ENCODE measurements at regions not wholly inside any gene's neighbourhood (a gene's known extent, or its start where the extent isn't known, plus 50 kb on each side); places are given as distances from the start of the nearest gene placed in this dataset.

DNA sequence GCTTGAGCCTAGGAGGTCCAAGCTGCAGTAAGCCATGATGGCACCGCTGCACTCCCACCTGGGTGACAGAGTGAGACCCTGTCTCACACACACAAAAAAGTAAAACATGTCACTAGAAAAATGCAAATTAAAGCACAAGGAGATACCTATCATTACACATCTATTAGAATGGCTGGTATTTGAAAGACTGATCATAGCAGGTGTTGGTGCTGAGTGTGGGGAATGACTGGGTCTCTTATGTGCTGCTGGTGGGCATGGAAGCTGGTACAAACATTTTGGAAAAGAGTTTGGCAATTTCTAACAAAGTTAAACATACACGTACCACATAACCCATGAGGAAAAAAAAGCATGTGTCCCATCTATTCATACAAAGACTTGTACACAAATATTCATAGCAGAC lies 142.1 kb upstream of the ZBTB40 start:
- no peak overlapping the region for H3K4me3 ChIP-seq (replicated peaks; ENCODE audit: low read depth, low read length)
- TF ChIP-seq, protein P1, sequence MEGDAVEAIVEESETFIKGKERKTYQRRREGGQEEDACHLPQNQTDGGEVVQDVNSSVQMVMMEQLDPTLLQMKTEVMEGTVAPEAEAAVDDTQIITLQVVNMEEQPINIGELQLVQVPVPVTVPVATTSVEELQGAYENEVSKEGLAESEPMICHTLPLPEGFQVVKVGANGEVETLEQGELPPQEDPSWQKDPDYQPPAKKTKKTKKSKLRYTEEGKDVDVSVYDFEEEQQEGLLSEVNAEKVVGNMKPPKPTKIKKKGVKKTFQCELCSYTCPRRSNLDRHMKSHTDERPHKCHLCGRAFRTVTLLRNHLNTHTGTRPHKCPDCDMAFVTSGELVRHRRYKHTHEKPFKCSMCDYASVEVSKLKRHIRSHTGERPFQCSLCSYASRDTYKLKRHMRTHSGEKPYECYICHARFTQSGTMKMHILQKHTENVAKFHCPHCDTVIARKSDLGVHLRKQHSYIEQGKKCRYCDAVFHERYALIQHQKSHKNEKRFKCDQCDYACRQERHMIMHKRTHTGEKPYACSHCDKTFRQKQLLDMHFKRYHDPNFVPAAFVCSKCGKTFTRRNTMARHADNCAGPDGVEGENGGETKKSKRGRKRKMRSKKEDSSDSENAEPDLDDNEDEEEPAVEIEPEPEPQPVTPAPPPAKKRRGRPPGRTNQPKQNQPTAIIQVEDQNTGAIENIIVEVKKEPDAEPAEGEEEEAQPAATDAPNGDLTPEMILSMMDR (IDR thresholded peaks at IDR 0.05; ENCODE audit: low read depth, low read length, missing control alignments), result no peak
- no peak for DNase-seq (ENCODE audit: extremely low read depth, low read depth)

DNA sequence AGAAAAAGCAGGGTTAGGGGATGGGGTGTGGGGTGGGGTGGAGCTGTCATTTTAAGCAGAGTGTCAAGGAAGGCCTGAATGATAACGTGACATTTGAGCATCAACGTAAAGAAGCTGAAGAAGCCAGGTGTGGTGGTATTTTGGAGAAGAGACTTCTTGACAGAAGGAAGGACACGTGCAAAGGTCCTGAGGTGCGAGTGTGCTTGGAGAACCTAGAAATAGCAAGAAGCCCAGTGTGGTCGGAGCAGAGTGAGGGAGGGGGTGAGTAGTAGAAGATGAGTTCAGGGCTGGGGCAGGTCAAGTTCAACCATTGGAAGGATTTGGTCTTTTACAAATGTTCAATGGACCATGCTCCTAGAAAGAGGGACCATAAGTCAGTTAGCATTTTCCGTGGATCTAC lies 140.2 kb upstream of the ZBTB40 start:
- H3K4me3 ChIP-seq (replicated peaks; ENCODE audit: low read depth, low read length), result no peak overlapping the region

DNA sequence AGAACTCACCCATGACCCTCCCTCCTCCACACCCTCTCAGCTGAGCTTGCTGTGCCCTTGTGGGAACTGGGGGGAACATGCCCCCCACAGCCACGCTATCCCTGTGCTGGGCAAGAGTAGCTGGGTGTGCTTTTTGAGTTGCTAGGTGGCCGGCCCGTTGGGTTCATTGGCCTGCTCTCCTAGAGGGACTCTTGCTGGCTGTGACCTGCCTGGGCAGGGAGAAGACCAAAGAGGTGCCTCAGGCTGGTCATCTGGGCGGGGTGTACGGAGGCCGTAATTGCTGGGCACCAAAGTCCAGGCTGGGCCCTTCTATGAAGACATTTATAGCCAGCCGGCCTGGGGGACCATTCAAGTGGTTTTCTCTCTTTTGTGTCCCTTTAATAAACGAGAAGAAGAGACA lies 138.3 kb upstream of the ZBTB40 start:
- no peak for DNase-seq (ENCODE audit: extremely low read depth, low read depth)
- no peak overlapping the region for H3K4me3 ChIP-seq (replicated peaks; ENCODE audit: low read depth, low read length)
- TF ChIP-seq, protein P1 (IDR thresholded peaks at IDR 0.05; ENCODE audit: low read depth, low read length, missing control alignments), result no peak

More for the DNA sequence above, 140.2 kb upstream of the ZBTB40 start:
- no peak for DNase-seq (ENCODE audit: extremely low read depth, low read depth)
- TF ChIP-seq, protein P1 (IDR thresholded peaks at IDR 0.05; ENCODE audit: low read depth, low read length, missing control alignments), result no peak

DNA sequence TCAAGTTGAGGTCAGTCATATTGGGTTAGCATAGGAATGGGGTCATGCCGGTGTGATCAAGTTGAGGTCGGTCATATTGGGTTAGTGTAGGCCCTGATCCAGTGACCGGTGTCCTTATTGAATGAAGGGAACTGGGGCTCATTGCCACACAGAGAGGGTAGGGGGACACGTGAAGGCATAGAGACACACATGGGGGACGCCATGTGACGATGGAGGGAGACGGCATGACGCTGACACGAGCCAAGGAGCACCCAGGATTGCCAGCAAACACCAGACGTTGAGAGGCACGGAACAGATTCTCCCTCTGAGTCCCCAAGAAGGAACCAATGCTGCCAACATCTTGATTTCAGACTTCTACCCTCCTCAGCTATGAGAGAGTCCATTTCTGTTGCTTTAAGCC lies 136.9 kb upstream of the ZBTB40 start:
- TF ChIP-seq, protein P1 (IDR thresholded peaks at IDR 0.05; ENCODE audit: low read depth, low read length, missing control alignments), result no peak
- no peak for DNase-seq (ENCODE audit: extremely low read depth, low read depth)
- H3K4me3 ChIP-seq (replicated peaks; ENCODE audit: low read depth, low read length), result no peak overlapping the region

DNA sequence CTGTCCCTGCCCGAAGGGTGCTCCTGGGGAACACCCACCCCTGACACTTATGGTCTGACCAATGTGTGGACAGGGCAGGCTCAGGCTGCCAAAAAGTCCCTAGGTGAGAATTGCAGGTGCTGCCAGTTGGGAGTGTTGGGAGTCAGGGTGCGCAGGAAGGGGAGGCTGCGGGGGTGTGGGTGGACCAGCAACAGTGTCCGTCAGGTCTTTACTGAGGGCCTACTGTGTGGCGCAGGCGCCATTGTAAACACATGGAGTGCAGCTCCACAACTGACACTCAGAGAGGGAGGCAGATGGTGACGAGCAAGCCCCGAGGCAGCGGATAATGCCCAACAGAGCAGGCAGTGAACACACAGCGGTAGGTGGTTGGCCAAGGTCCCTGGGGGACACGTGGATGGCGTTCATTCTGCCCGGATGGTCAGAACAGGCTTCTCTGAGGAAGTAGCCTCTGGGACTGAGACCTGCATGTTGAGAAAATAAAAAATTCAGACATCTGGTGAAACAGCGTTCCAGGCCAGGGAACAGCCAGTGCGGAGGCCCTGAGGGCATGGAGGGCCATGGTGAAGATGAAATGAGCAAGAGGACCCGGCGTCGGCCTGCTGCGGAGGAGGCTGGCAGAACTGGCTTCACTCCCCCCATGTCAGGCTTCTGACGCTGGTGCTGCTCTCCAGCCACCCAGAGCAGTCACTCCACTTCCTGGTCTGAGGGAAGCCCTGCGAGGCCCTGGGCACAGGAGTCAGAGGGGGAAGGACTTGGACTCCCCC lies 136.2 kb upstream of the ZBTB40 start:
- no peak overlapping the region for H3K4me3 ChIP-seq (replicated peaks; ENCODE audit: low read depth, low read length)
- DNase-seq (ENCODE audit: extremely low read depth, low read depth), result no peak
- TF ChIP-seq, protein P1 (IDR thresholded peaks at IDR 0.05; ENCODE audit: low read depth, low read length, missing control alignments), result no peak

DNA sequence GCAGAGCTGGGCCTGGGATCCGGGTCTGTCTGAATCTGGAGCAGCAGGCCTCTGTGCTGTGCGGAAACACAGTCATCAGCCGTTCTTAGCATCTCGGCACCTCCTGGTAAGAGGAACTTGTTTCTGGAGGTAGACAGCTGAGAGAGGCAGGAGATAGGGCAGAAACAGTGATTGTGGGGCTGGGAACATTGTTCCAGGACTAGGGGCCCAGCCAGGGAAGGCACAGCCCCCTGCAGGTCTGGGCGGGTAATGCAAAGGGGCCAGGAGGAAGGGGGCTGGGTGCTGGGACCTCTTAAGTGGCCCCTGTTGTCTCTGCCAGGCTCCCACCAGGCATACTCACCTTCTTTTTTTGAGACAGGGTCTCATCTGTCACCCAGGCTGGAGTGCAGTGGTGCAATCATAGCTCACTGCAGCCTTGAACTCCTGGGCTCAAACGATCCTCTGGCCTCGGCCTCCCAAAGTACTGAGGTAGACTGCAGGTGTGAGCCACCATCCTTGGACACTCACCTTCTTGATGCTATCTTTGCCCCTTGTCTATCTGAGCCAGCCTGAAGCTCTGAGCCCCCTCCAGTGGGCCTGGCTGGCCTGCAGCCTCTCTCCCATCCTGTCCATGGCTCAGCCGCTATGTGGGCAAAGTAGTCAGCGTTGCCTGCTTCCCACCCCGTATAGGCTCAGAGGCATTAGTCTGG lies 134.3 kb upstream of the ZBTB40 start:
- no peak for DNase-seq (ENCODE audit: extremely low read depth, low read depth)
- TF ChIP-seq, protein P1 (IDR thresholded peaks at IDR 0.05; ENCODE audit: low read depth, low read length, missing control alignments), result peak; percentile 73
- no peak overlapping the region for H3K4me3 ChIP-seq (replicated peaks; ENCODE audit: low read depth, low read length)

Measured in HFF-Myc (cell line).